CD4-positive, alpha-beta T cell treated with Interleukin-4 for 1 hour (primary cell): ENCODE measurements at regions not wholly inside any gene's neighbourhood (a gene's known extent, or its start where the extent isn't known, plus 50 kb on each side); places are given as distances from the start of the nearest gene placed in this dataset.

Experiments used
- DNase-seq, 2 donors: peaks; one replicate each; pipeline ENCODE4 v3.0.0-alpha.2; 2020 to 2022

DNA sequence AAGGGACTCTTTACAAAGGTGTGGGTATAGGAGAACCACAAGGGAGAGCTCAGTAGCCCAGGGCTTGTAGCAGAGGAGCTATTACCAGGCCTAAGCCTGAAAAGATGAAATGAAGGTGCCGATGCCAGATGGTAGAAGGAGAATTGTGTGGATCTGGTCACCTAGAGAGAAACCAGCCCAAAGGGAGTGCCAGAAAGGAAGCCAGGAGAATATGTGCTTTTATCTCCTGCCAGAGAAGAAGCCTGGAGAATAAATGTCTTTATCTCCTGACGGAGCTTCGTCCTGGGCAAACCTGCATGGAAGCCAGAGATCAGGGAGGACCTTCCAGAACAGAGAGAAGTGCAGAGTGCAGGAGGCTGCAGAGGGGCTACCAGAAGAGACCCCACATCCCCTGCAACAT is 142.6 kb downstream of the MED10 start:
- DNase-seq: no peak

DNA sequence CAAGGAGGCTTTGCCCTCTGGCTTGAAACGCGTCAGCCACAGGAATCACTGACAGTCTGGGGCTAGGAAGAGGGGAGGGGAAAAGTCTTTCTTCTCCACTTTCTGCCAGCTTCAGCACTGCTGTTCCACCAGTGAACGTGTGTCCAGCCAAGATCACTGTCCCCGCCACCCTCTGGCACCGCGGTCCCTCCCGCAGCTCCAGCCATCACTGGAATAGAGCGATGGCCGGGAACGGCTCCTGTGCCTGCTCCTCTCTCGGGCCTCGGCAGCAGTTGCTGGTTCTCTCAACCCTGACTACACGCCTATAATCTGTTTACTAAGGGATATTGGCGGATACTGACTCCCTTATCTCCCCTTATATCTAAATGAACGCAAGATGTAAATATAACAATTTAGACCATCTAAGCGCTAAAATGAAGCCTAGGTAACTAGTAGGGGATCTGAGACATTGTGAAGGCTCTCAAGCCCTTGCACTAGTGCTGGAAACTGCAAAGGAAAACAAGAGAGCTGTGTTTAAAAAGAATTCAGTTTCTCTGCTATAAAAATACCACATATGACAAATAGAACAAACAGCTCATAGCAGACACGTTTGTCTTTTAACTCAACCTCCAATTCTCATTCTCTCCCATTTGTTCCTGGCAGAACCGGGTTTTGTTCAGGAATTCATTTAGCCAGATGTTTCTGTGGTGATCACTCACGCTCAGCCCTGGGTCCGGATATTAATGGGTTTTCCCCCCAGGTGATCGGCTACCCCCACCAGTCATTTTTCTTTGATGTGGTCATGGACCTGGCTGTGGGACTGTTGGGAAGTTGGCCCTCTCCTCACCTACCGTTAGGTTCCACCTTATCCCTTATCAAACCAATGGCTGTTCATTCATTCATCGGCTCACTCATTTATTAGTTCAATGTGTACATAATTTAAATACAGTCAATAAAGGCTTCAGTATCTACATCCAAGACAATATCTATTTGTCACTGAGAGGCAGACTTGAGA is 149.8 kb downstream of the MED10 start:
- no peak for DNase-seq

DNA sequence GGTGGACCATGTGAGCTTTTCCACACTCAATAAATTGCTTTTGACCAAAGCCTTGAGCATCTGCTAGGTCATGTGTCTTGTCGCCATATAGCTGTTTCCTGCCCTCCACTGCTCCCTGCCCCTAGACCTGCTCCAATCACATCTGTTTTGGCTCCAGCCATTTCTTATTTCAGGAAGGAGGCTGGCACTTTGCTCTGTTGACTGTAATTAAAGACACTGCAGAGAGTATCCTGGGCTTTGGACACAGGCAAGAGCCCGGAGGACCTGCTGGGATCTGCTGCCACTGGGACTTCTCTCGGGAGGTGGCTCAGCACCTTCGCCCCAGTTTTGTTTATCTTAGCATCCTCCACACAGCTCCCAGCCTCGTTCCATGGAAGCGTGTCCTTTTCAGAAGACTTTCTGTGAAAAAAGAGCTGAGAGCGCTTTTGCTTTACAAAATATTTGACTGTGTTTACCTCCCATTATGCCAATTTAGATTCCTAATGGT is 153.2 kb downstream of the MED10 start:
- no peak for DNase-seq

DNA sequence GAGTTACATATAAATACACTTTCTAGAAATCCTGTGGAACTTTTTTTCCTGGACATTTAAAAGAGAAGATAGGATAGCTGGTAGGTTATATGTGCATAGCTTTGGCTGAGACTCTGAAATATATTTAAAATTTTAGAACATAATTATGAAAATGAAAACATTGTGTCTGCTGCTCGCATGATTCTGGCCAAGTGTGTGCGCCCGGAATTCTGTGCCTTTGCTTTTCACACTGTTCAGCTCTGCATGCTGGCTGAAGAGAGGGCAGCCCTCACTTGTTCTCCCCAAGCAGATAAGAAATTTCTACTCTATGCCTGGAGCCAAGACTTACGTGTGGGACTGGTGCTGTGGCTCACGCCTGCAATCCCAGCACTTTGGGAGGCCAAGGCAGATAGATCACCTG is 153.9 kb downstream of the MED10 start:
- no peak for DNase-seq

DNA sequence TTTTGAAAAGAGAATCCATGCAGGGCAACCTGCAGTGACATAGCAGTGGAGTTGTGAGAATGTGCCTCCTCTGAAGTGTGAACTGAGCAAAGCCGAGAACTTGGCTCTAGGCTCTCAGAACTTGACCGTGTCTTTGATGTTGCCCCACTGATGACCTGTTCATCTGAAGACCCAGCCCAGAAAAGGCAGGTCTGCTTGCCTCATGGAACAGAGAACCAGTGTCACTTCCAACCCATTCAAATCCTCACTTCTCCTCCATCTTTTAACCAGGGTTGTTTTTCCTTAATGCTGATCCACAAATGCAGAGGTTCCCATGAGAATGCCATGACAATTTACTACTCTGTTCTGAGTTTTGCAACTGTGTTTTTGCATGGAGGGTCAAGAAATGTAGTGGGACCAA is 155.4 kb downstream of the MED10 start:
- DNase-seq: no peak

DNA sequence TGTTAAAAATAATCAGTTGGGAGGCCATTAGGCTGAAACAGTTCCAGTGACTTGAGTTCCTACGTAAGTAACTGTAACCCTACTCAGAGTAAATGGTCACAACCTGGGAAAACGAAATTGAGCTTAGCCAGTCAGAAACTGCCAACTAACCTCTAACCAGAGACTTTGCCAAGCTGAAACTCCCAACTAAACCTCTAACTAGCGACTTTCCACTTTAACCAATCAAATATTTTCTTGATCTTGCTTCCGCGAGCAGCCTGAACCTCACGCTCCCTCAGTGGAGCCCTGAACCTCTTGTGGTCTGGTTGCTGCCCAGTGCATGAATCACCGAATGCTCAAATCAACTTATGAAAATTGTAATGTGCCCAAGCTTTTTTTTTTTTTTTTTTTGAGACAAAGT is 156.2 kb downstream of the MED10 start:
- DNase-seq: no peak

DNA sequence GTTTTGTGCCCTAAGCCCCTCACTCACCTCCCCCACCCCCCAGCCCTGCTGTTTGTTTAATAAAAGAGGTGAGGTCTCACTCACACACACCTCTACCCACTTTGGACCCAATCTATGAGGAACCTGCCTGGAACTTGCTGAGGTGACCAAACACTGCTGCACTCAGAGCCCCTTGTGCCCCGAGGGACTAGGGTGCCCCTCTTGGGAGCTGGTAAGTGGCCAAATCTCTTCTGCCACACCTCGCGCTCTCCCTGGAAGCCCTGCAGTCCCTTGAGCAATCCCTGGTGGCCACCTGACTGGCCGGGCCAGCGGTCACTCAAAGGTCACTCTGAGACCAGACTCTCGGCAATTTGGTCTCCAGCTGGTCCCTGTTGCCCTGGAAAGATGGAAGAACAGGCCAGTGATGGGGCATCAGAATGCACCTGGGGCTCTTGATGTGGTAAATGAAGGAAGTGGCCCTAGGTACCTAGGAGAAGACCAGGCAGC is 157.2 kb downstream of the MED10 start:
- DNase-seq: no peak

DNA sequence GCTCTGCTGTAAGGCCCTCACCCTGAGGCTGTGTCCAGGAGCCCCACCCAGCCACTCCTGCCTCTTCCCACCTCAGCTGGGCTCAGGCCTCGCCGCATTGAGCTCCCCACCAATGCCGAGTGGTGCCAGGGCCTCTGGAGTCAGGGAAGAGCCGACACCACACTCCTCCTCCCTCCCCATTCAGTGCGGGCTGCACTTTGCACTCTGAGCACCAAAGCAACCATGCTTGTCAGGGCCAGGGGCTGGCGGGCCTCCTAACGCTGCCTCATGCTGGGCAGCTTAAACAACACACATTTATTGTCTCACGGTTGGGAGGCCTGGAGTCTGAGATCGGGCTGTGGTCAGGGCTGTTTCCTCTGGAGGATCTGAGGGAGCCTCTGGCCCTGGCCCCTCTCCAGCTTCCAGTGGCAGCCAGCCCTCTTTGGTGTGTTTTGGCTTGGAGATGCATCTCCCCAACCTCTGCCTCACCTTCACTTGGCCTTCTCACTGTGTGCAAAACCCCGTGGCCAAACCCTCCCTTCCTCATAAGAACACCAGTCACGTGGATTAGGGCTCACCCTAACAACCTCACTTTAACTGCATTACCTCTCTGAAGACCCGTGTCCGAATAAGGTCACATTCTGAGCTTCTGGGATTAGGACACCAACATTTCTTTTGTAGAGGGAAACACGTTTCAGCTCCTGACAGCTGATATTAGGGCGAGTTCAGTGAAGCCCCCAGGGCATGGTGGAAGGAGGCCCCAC is 157.8 kb downstream of the MED10 start:
- no peak for DNase-seq

DNA sequence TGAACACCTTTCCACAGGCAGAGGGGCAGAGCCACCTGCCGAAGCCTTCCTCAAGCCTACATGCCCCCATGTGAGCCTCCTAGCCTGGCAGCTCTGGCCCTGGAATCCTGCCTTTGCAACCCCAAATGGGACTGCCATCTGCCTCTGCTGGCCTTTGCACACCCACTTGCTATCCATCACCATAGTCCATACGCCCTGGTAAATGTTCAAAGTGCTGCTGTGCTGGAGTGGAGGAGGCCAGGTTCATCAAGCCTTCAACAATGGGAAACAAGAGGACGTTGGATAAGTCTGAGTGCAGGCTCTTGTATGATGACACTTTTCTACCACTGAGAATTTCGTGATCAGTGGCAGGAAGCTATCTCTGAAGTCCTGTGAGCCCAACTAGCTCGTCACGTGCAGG is 159.8 kb downstream of the MED10 start:
- DNase-seq: no peak

DNA sequence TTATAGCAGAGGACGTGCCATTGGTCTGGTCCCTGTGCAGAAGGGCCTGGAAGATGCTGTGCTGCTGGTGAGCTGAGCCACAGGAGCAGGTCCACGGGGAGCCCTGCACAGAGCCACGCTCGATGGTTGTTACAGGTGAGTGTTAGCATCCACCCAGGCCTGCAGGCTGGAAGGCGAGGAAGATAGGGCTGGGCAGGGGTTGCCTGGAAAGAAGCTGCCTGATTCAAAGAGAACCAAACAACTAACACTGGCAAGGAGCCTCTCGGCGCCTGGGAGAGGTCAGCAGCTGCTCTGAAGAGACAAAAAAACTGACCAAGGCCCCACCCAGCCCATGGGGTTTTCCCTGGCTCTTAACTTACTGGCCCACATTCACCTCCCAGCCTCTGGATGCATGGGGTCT is 160.2 kb downstream of the MED10 start:
- DNase-seq: no peak

DNA sequence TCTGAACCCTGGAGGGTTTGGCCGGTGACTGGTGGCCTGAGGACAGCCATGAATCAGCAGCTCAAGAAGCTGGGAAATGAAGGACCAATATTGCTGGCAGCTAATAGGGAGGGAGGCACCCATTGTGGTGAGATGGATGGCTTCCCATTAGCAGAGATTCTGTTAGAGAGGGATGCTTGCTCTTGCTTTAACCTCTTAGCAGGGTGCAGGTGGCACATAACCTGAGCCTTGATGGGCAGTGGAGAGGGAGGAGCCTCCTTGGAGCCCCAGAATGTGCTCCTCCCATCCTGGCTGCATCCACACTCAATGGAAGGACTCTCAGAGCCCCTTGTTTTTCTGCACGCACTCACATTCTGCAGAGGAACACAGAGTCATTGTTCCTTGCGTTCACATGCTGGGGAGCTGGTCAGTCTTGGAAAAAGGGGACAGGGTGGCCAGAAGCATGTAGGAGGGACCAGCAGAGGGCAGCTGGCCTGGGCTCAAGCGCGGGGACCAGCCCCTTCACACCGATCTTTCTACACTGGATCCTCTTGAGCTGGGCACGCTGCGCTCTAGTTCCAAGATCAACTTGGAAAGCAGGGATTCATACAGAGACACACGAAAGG is 161.8 kb downstream of the MED10 start:
- DNase-seq: no peak

DNA sequence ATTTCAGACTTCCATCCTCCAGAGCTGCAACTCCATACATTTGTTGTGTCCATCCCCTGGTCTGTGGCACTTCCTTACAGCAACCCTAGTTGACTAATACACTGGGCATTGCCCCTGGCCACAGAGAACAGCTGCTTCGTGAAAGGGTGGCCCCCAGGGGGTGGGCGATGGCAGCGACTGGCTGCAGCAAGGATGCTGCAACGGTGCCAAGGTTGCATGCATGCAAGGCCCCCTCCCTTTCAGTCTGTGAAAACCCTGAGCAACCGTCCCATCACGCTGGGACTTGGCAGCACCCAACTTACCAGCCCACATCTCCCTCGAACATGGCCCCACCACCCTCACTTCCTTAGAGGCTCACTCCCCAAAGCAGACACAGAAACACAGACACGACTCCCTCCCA is 162.5 kb downstream of the MED10 start:
- no peak for DNase-seq

DNA sequence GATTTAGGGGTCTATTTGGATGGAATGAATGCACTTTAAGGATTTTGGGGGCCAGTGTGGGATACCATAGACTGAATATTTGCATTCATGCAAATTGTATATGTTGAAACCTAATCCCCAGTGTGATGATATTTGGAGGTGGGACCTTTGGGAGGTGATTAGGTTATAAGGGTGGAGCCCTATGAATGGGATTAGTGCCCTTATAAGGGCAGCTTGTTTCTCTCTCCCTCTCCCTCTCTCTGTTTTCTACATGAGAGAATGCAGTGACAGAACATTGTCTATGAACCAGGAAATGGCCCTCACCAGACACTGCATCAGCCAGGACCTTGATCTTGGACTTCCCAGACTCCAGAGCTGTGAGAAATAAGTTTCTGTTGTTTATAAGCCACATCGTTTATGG is 166.1 kb downstream of the MED10 start:
- DNase-seq: no peak

DNA sequence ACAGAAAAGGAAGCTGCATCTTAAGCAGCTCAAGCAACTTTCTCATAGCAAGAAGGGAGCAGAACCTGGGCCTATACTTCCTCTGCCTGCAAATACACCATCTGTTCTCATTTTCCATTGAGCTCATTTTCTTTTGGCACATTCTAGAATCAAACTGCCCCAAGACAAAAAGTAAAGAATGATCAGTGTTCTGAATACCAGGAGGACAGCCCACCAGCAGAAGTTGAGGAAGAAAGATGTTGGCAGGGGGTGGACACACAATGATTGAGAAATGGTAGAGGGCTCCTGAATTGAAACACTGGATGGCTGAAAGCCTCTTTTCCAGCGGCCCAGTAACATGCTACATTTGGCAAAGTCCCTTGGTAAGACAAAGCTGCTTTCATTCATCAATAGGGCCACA is 171.8 kb downstream of the MED10 start:
- DNase-seq: no peak

DNA sequence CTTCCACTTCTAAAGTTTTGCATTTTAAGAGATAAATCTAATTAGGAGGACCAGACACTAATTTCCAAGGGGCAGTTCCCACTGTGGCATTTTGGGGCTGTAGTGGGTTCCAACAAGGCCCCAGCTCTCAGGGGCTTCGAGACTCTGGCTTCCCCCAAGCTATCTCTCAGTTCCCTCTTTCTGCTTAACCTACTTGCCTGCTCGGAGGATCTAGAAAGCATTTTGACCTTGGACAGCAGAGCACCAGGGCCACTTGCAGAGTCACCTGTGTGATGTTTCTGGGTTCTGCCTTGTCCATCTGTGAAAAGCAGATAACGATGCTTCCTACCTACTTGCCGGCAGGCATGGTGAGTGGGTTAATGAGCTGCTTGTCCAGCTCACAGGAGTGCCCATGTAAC is 175.4 kb downstream of the MED10 start:
- no peak for DNase-seq

DNA sequence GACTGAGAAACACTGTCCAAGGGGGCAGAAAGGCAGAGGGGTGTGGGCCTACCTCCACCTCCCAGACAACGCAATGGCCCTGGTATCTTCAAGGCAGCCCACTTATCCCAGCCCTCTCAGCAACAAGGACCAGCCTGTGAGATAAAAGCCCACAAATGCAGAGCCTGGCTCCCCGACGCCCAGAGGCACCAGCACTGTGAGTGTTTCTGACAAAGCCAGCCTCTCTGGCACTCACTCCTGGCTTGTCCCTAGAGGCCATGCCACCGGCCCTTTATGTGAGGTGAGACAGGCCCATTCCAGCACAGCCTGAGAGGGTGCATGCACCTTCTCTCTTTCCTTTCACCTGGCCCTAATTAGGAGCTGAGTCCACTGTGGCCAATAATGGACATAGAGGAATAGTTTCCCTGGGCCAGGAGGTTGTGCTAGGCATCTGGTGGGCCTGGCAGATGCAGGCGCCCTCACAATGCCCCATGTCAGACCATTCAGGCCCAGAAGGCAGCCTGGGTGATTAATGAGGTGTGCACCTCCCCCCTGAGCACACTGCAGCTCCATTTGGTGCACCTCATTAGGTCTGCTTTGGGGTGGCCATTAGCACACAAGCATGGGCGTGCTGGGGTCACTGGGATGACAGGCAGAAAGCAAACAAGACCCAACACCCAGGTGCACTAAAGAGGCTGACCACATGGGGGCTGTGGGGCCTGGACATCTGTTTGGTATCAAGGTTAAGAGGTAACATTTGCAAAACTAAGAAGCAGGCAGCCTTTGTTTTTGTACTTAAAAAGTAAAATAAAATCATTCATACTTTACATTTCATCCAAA is 176.0 kb downstream of the MED10 start:
- DNase-seq: no peak

DNA sequence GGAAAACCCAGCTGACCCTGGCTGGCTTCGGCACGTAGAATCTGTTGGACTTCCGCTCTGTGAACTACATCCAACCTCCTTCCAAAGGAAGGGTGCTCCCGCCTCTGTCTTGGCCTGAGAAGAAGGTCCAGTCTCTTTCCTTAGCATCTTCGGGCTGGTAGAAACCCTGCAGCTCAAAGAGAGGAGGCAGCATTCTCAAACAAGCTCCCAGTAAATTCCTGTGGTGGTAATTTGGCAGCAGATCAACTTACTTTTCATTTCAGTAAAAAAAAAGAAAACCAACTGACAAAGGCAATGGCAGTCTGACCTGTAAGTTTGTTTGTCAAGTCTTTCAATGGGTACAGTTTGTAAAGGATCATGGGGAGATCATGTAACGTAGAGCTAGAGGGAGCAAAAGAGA is 176.7 kb downstream of the MED10 start:
- DNase-seq: no peak

DNA sequence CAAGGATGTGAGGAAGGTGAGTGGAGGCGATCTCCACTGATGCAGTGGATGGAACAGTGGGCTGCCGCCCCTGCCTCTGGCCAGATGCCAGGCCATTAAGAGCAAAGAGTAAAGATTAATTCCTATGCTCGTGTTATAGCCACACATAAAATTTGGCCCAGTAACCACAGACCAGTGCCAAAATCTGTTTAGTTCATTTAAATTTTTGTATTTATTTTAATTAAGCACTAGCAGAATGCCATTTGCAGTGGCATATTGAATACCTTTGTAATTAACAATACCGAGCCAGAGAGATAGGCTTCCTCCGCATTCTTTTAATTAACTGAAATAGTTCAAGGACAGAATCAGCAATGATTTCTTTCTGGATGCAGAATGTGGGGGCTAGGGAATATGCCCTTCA is 179.8 kb downstream of the MED10 start:
- DNase-seq: no peak

DNA sequence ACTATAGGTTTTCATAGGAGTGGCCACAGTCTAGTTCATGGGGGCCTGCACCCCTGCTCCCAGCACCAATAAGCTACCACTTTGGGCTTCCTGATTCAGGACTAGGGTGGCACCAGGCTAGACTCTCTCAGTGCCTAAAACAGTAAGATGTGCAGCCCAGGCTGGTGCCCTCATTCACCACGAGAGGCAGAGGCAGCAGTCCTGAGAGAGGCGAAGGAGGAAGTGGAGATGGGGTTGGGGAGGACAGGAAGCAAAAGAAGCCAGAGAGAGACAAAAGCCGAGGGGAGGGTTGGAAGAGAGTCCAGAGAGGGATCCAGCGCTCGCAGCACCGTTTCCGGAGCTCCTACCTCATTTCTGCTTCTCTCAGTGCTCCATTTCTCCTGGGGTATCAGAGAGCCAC is 180.9 kb downstream of the MED10 start:
- no peak for DNase-seq

DNA sequence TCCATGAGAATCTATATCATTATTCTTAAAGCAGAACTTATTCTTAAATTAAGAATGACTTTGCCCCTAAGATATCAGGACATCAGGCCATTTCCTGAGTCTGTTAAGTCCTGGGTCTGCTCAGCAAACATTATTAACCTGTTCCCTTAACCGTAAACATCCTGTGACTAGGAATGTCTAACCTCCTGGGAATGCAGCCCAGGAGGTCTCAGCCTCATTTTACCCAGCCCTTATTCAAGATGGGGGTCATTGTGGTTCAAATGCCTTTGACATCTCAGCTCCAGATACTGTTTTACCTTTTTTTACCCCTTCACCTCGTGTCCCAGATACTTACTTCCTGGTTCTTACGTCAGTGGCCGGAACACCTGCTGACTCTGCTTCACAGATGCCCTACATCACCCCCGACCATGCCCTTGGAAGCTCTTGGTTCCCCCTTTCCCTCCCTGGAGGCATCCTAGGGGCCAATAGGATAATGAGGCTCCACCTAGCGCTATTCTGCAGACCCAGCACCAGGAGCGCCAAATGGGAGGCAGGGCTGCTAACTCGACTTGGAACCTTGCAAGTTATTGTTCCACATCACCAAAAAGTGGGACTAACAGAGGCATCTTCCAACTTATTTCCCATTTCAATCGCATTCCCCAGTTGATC is 182.5 kb downstream of the MED10 start:
- DNase-seq: no peak

DNA sequence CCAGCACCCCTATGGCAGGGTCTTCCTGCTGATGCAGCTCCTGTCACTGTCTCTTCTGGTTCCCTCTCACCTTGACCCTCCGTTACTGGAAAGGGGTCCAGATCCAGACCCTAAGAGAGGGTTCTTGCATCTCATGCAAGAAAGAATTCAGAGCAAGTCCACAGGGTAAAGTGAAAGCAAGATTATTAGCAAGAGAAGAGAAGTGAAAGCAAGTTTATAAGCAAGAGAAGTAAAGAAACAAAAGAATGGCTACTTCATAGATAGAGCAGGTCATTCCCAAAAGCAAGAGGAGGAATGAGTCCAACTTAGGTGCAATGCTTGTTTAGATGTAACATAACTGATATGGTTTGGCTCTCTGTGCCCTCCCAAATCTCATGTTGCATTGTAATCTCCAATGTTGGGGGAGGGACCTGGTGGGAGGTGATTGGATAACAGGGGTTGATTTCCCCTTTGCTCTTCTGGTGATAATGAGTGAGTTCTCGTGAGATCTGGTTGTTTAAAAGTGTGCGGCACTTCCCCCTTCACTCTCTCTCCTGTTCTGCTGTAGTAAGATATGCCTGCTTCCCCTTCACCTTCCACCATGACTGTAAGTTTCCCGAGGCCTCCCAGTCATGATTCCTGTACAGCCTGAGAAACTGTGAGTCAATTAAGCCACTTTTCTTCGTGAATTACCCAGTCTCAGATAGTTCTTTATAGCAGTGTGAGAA is 183.3 kb downstream of the MED10 start:
- no peak for DNase-seq
